ENCODE measurements at regions not wholly inside any gene's neighbourhood (a gene's known extent, or its start where the extent isn't known, plus 50 kb on each side); places are given as distances from the start of the nearest gene placed in this dataset.

- TF ChIP-seq, protein P1, sequence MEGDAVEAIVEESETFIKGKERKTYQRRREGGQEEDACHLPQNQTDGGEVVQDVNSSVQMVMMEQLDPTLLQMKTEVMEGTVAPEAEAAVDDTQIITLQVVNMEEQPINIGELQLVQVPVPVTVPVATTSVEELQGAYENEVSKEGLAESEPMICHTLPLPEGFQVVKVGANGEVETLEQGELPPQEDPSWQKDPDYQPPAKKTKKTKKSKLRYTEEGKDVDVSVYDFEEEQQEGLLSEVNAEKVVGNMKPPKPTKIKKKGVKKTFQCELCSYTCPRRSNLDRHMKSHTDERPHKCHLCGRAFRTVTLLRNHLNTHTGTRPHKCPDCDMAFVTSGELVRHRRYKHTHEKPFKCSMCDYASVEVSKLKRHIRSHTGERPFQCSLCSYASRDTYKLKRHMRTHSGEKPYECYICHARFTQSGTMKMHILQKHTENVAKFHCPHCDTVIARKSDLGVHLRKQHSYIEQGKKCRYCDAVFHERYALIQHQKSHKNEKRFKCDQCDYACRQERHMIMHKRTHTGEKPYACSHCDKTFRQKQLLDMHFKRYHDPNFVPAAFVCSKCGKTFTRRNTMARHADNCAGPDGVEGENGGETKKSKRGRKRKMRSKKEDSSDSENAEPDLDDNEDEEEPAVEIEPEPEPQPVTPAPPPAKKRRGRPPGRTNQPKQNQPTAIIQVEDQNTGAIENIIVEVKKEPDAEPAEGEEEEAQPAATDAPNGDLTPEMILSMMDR (IDR thresholded peaks at IDR 0.05): no peak
- TF ChIP-seq POLR2A (IDR thresholded peaks at IDR 0.05): no peak
Observed at GRCh38 chr21:35525443-35525842, 476.3 kb upstream of the RUNX1 start.
